Trophoblast cell (in vitro differentiated cells and primary cell): ENCODE measurements at regions not wholly inside any gene's neighbourhood (a gene's known extent, or its start where the extent isn't known, plus 50 kb on each side); places are given as distances from the start of the nearest gene placed in this dataset.

Experiments
- DNase-seq, 2 donors: peaks; one replicate each; pipeline ENCODE4 v3.0.0-alpha.2; 2016
- H2AFZ ChIP-seq: 2 replicates; pipeline ENCODE4 v1.6.1; 2013; ENCODE audit warnings: low read length, moderate library complexity, mild to moderate bottlenecking; ENCODE audit not compliant: insufficient read depth, poor library complexity
- H2AK5ac ChIP-seq: 2 replicates; pipeline ENCODE4 v1.6.1; 2013; ENCODE audit warnings: mild to moderate bottlenecking, low read length
- H2BK120ac ChIP-seq: 2 replicates; pipeline ENCODE4 v1.6.1; 2013; ENCODE audit warnings: low read length, mild to moderate bottlenecking, moderate library complexity; ENCODE audit not compliant: insufficient read depth, poor library complexity
- H2BK12ac ChIP-seq: 2 replicates; pipeline ENCODE4 v1.6.1; 2013; ENCODE audit warnings: mild to moderate bottlenecking, low read length, moderate library complexity
- H2BK5ac ChIP-seq: 2 replicates; pipeline ENCODE4 v1.6.1; 2013; ENCODE audit warnings: low read length, low read depth, moderate library complexity, mild to moderate bottlenecking; ENCODE audit not compliant: poor library complexity
- H3K14ac ChIP-seq: 2 replicates; pipeline ENCODE4 v1.6.1; 2013; ENCODE audit warnings: mild to moderate bottlenecking, low read length
- H3K18ac ChIP-seq: 2 replicates; pipeline ENCODE4 v1.6.1; 2013; ENCODE audit warnings: mild to moderate bottlenecking, low read length
- H3K23ac ChIP-seq: 2 replicates; pipeline ENCODE4 v1.6.1; 2013; ENCODE audit warnings: low read length
- H3K27ac ChIP-seq: 2 replicates; pipeline ENCODE4 v1.5.1; 2013; ENCODE audit warnings: low read depth, mild to moderate bottlenecking, inconsistent platforms, low read length, moderate library complexity
- H3K27me3 ChIP-seq: 2 replicates; pipeline ENCODE4 v1.6.1; 2013; ENCODE audit warnings: inconsistent platforms, mild to moderate bottlenecking, low read length, moderate library complexity; ENCODE audit not compliant: insufficient read depth
- H3K36me3 ChIP-seq, 2 experiments: 1 replicate in 1 of 2; 2 replicates in 1 of 2; pipeline ENCODE4 v1.6.1; 2013; ENCODE audit warnings: low read length in 2 of 2, mild to moderate bottlenecking in 2 of 2, moderate library complexity in 1 of 2; ENCODE audit not compliant: insufficient read depth in 2 of 2, control insufficient read depth in 1 of 2
- H3K4ac ChIP-seq: 2 replicates; pipeline ENCODE4 v1.6.1; 2013; ENCODE audit warnings: low read depth, mild to moderate bottlenecking, low read length, moderate library complexity
- H3K4me1 ChIP-seq, 2 experiments: 1 replicate in 1 of 2; 2 replicates in 1 of 2; pipeline ENCODE4 v1.6.1; 2013; ENCODE audit warnings: low read length in 2 of 2, mild to moderate bottlenecking in 2 of 2, moderate library complexity in 1 of 2; ENCODE audit not compliant: insufficient read depth in 2 of 2, control insufficient read depth in 1 of 2
- H3K4me2 ChIP-seq: 2 replicates; pipeline ENCODE4 v1.6.1; 2013; ENCODE audit warnings: inconsistent platforms, mild to moderate bottlenecking, low read length, moderate library complexity
- H3K4me3 ChIP-seq: 2 replicates; pipeline ENCODE4 v1.5.1; 2013; ENCODE audit warnings: mild to moderate bottlenecking, low read depth, low read length, inconsistent platforms
- H3K79me1 ChIP-seq: one replicate; pipeline ENCODE4 v1.6.1; 2013; ENCODE audit warnings: low read length
- H3K79me2 ChIP-seq: 2 replicates; pipeline ENCODE4 v1.6.1; 2013; ENCODE audit warnings: low read length, mild to moderate bottlenecking; ENCODE audit not compliant: control insufficient read depth, insufficient read depth, poor library complexity
- H3K9ac ChIP-seq: 2 replicates; pipeline ENCODE4 v1.6.1; 2013; ENCODE audit warnings: mild to moderate bottlenecking, low read length
- H3K9me3 ChIP-seq: 2 replicates; pipeline ENCODE4 v1.6.1; 2013; ENCODE audit warnings: low read depth, mild to moderate bottlenecking, control low read depth, inconsistent platforms, low read length; ENCODE audit not compliant: insufficient read depth
- H4K12ac ChIP-seq: 2 replicates; pipeline ENCODE4 v1.6.1; 2013; ENCODE audit warnings: low read depth, mild to moderate bottlenecking, low read length, moderate library complexity
- H4K8ac ChIP-seq: 2 replicates; pipeline ENCODE4 v1.6.1; 2013; ENCODE audit warnings: low read depth, mild to moderate bottlenecking, low read length, moderate library complexity
- H4K91ac ChIP-seq: one replicate; pipeline ENCODE4 v1.6.1; 2013; ENCODE audit warnings: low read depth, mild to moderate bottlenecking, low read length, moderate library complexity
- WGBS: extraction: QIAGEN DNeasy Blood & Tissue Kit; methylation state at CpG from one replicate; pipeline ENCODE4 v1.1.7; 2013; ENCODE audit warnings: missing lambda C conversion rate; ENCODE audit not compliant: insufficient read length, insufficient coverage; ENCODE audit errors: extremely low coverage; 5-methylcytosine and 5-hydroxymethylcytosine counted together

GRCh38 chr10:108782411-108782810 is 1140.9 kb downstream of the XPNPEP1 start:
- no peaks in the 10 kb centered on the region for H3K4me1 ChIP-seq
- peaks cover 2% of the 10 kb centered on the region for H3K9me3 ChIP-seq
- no peaks in the 10 kb centered on the region for H3K36me3 ChIP-seq
- H2BK12ac ChIP-seq: no peak overlapping the region
- H3K23ac ChIP-seq: no peak overlapping the region
- no peak overlapping the region for H3K4ac ChIP-seq
- no peak overlapping the region for H3K9ac ChIP-seq
- no peak overlapping the region for H2AFZ ChIP-seq
- H4K8ac ChIP-seq: no peak overlapping the region
- DNase-seq: no peak
- no peaks in the 10 kb centered on the region for H3K27me3 ChIP-seq
- H2BK120ac ChIP-seq: no peak overlapping the region
- no peak overlapping the region for H2BK5ac ChIP-seq
- no peak overlapping the region for H2AK5ac ChIP-seq
- no CpG with 5 or more reads among the region's 3 CpGs for WGBS
- no peak overlapping the region for H4K91ac ChIP-seq
- H4K12ac ChIP-seq: no peak overlapping the region
- H3K79me1 ChIP-seq: no peaks in the 10 kb centered on the region
- no peak overlapping the region for H3K4me3 ChIP-seq
- no peak overlapping the region for H3K27ac ChIP-seq
- no peak overlapping the region for H3K14ac ChIP-seq
- no peaks in the 10 kb centered on the region for H3K79me2 ChIP-seq
- no peak overlapping the region for H3K18ac ChIP-seq
- H3K4me2 ChIP-seq: no peak overlapping the region

GRCh38 chr10:108779501-108779900 is 1143.8 kb downstream of the XPNPEP1 start:
- no peak overlapping the region for H3K23ac ChIP-seq
- no peak overlapping the region for H4K91ac ChIP-seq
- no peak overlapping the region for H3K18ac ChIP-seq
- H2AFZ ChIP-seq: no peak overlapping the region
- no peak for DNase-seq
- H3K9me3 ChIP-seq: peaks cover under 1% of the 10 kb centered on the region
- no peak overlapping the region for H3K14ac ChIP-seq
- no peak overlapping the region for H3K27ac ChIP-seq
- no peak overlapping the region for H4K12ac ChIP-seq
- no peak overlapping the region for H2BK12ac ChIP-seq
- no peak overlapping the region for H3K4ac ChIP-seq
- H3K4me3 ChIP-seq: no peak overlapping the region
- H3K36me3 ChIP-seq: no peaks in the 10 kb centered on the region
- H2BK120ac ChIP-seq: no peak overlapping the region
- no peaks in the 10 kb centered on the region for H3K79me1 ChIP-seq
- no peak overlapping the region for H3K9ac ChIP-seq
- H4K8ac ChIP-seq: no peak overlapping the region
- no peaks in the 10 kb centered on the region for H3K4me1 ChIP-seq
- H2BK5ac ChIP-seq: no peak overlapping the region
- H3K4me2 ChIP-seq: no peak overlapping the region
- no peaks in the 10 kb centered on the region for H3K79me2 ChIP-seq
- H3K27me3 ChIP-seq: no peaks in the 10 kb centered on the region
- H2AK5ac ChIP-seq: no peak overlapping the region

GRCh38 chr10:108775911-108776475 is 1147.3 kb downstream of the XPNPEP1 start:
- DNase-seq: no peak
- Histone ChIP-seq H2BK12ac (no peak overlapping the region), H3K14ac (no peak overlapping the region), H3K79me1 (no peaks in the 10 kb centered on the region), H4K8ac (no peak overlapping the region), H3K18ac (no peak overlapping the region), H3K9ac (no peak overlapping the region), H3K4me1 (no peaks in the 10 kb centered on the region), H3K27ac (no peak overlapping the region), H3K79me2 (no peaks in the 10 kb centered on the region), H2BK5ac (no peak overlapping the region), H3K9me3 (no peaks in the 10 kb centered on the region), H3K4me3 (no peak overlapping the region), H4K91ac (no peak overlapping the region), H4K12ac (no peak overlapping the region), H3K23ac (no peak overlapping the region), H3K4ac (no peak overlapping the region), H2AFZ (no peak overlapping the region), H2AK5ac (no peak overlapping the region), H3K36me3 (no peaks in the 10 kb centered on the region), H3K4me2 (no peak overlapping the region), H3K27me3 (no peaks in the 10 kb centered on the region), H2BK120ac (no peak overlapping the region)
- WGBS: no CpG with 5 or more reads among the region's 3 CpGs

- Histone ChIP-seq H3K9me3 (no peaks in the 10 kb centered on the region), H3K23ac (no peak overlapping the region), H4K8ac (no peak overlapping the region), H4K91ac (no peak overlapping the region), H2BK12ac (no peak overlapping the region), H3K4me2 (no peak overlapping the region), H3K27me3 (no peaks in the 10 kb centered on the region), H3K9ac (no peak overlapping the region), H3K4me3 (no peak overlapping the region), H2BK120ac (no peak overlapping the region), H3K27ac (no peak overlapping the region), H2AK5ac (no peak overlapping the region), H2AFZ (no peak overlapping the region), H3K79me2 (no peaks in the 10 kb centered on the region), H4K12ac (no peak overlapping the region), H3K18ac (no peak overlapping the region), H3K79me1 (no peaks in the 10 kb centered on the region), H3K4me1 (peaks cover 0 to 2% of the 10 kb centered on the region in 2 experiments), H3K4ac (no peak overlapping the region), H3K36me3 (no peaks in the 10 kb centered on the region), H2BK5ac (no peak overlapping the region), H3K14ac (no peak overlapping the region)
- DNase-seq: no peak
These were observed 1152.2 kb downstream of the XPNPEP1 start for GRCh38 chr10:108771106-108771505.
